ENCODE measurements at regions not wholly inside any gene's neighbourhood (a gene's known extent, or its start where the extent isn't known, plus 50 kb on each side); places are given as distances from the start of the nearest gene placed in this dataset.
"Not testable (repeated sequence)": the region's sequence is repeated elsewhere in the genome, so short reads cannot be mapped to it uniquely, and the experiment has no call there.

GRCh38 chr3:144593881-144594280, 622.3 kb downstream of the DIPK2A start (continued):
- TF ChIP-seq NR2F2 (IDR thresholded peaks at IDR 0.05) (no peak), GABPA (IDR thresholded peaks at IDR 0.05 in 1 of 2, conservative IDR thresholded peaks at IDR 0.05 in 1 of 2) (no peak), HNF4A (conservative IDR thresholded peaks at IDR 0.05) (no peak), MAX (IDR thresholded peaks at IDR 0.05) (no peak), YY1 (IDR thresholded peaks at IDR 0.05) (no peak)

- H3K4me3 ChIP-seq (ENCODE audit: low read depth in 1 of 3, low read length in 3 of 3); H3K27ac ChIP-seq (ENCODE audit: low read depth in 1 of 2, low read length in 2 of 2); H3K9me3 ChIP-seq (ENCODE audit: control insufficient read depth in 4 of 4, low read length in 3 of 4); H3K4me1 ChIP-seq (ENCODE audit: control insufficient read depth in 4 of 4, insufficient read depth in 4 of 4, low read length in 3 of 4); DNase-seq (ENCODE audit: low spot score); H3K36me3 ChIP-seq (ENCODE audit: control insufficient read depth in 4 of 4, insufficient read depth in 3 of 4, low read depth in 1 of 4, low read length in 3 of 4); H3K27me3 ChIP-seq (ENCODE audit: control insufficient read depth in 4 of 4, insufficient read depth in 4 of 4, low read length in 3 of 4); H3K9ac ChIP-seq (ENCODE audit: low read depth in 1 of 2, low read length in 2 of 2): not testable (repeated sequence)
- WGBS: 86% methylated on average over 7 of the region's 7 CpGs
These were observed 648.6 kb downstream of the DIPK2A start for GRCh38 chr3:144620236-144620635.

GRCh38 chr3:144622845-144623244, 651.2 kb downstream of the DIPK2A start:
- Histone ChIP-seq H3K9ac (ENCODE audit: low read depth in 1 of 2, low read length in 2 of 2) (no peak overlapping the region), H3K4me3 (ENCODE audit: low read depth in 1 of 3, low read length in 3 of 3) (no peak overlapping the region), H3K27ac (ENCODE audit: low read depth in 1 of 2, low read length in 2 of 2) (no peak overlapping the region), H3K4me1 (ENCODE audit: control insufficient read depth in 4 of 4, insufficient read depth in 4 of 4, low read length in 3 of 4) (no peaks in the 10 kb centered on the region), H3K27me3 (ENCODE audit: control insufficient read depth in 4 of 4, insufficient read depth in 4 of 4, low read length in 3 of 4) (peaks cover 0 to 6% (median 0%) of the 10 kb centered on the region in 4 donors), H3K36me3 (ENCODE audit: control insufficient read depth in 4 of 4, insufficient read depth in 3 of 4, low read depth in 1 of 4, low read length in 3 of 4) (no peaks in the 10 kb centered on the region), H3K9me3 (ENCODE audit: control insufficient read depth in 4 of 4, low read length in 3 of 4) (no peaks in the 10 kb centered on the region)
- WGBS: 92% methylated on average over 3 of the region's 3 CpGs
- no peak for DNase-seq (ENCODE audit: low spot score)
- TF ChIP-seq REST (IDR thresholded peaks at IDR 0.05): no peak
- TF ChIP-seq JUND (IDR thresholded peaks at IDR 0.05): no peak
- no peak for TF ChIP-seq FOXA1 (IDR thresholded peaks at IDR 0.05)
- no peak for TF ChIP-seq FOXA2 (IDR thresholded peaks at IDR 0.05)
- TF ChIP-seq TAF1 (conservative IDR thresholded peaks at IDR 0.05): no peak
- TF ChIP-seq RXRA (IDR thresholded peaks at IDR 0.05): no peak
- TF ChIP-seq CTCF (IDR thresholded peaks at IDR 0.05; ENCODE audit: low read depth, low read length, missing input control): no peak

- no peak for DNase-seq (ENCODE audit: low spot score)
- H3K9me3 ChIP-seq (ENCODE audit: control insufficient read depth in 4 of 4, low read length in 3 of 4): no peaks in the 10 kb centered on the region
- peaks cover 0 to 8% (median 0%) of the 10 kb centered on the region in 4 donors for H3K27me3 ChIP-seq (ENCODE audit: control insufficient read depth in 4 of 4, insufficient read depth in 4 of 4, low read length in 3 of 4)
- no peak overlapping the region for H3K27ac ChIP-seq (ENCODE audit: low read depth in 1 of 2, low read length in 2 of 2)
- 75% methylated on average over 2 of the region's 2 CpGs for WGBS
- H3K9ac ChIP-seq (ENCODE audit: low read depth in 1 of 2, low read length in 2 of 2): no peak overlapping the region
- no peak overlapping the region for H3K4me3 ChIP-seq (ENCODE audit: low read depth in 1 of 3, low read length in 3 of 3)
- no peak for TF ChIP-seq EGR1 (IDR thresholded peaks at IDR 0.05; ENCODE audit: low read depth in 2 of 2)
- no peak for TF ChIP-seq ATF3 (IDR thresholded peaks at IDR 0.05)
- no peak for TF ChIP-seq RAD21 (IDR thresholded peaks at IDR 0.05)
- TF ChIP-seq FOXA2 (IDR thresholded peaks at IDR 0.05): no peak
- no peak for TF ChIP-seq HNF4G (IDR thresholded peaks at IDR 0.05)
- H3K36me3 ChIP-seq (ENCODE audit: control insufficient read depth in 4 of 4, insufficient read depth in 3 of 4, low read depth in 1 of 4, low read length in 3 of 4): no peaks in the 10 kb centered on the region
- H3K4me1 ChIP-seq (ENCODE audit: control insufficient read depth in 4 of 4, insufficient read depth in 4 of 4, low read length in 3 of 4): no peaks in the 10 kb centered on the region
These were observed 653.0 kb downstream of the DIPK2A start for GRCh38 chr3:144624656-144625055.
